Liver (tissue), 8 donors: ENCODE measurements at regions not wholly inside any gene's neighbourhood (a gene's known extent, or its start where the extent isn't known, plus 50 kb on each side); places are given as distances from the start of the nearest gene placed in this dataset.
"Not testable (repeated sequence)": the region's sequence is repeated elsewhere in the genome, so short reads cannot be mapped to it uniquely, and the experiment has no call there.

Experiments
- DNase-seq: peaks from one replicate; pipeline ENCODE4 v3.0.0-alpha.2; 2017; ENCODE audit warnings: low spot score
- H3K27ac ChIP-seq, 2 donors: one replicate each; pipeline ENCODE4 v1.7.0; 2013; ENCODE audit warnings: inconsistent platforms in 2 of 2, low read length in 2 of 2, control low read depth in 1 of 2, low read depth in 1 of 2, mild to moderate bottlenecking in 1 of 2
- H3K27me3 ChIP-seq, 4 donors: one replicate each; pipeline versions ENCODE4 v1.6.1 to v1.7.0; 2013; ENCODE audit warnings: low read length in 3 of 4, inconsistent platforms in 1 of 4, mild to moderate bottlenecking in 1 of 4, moderate library complexity in 1 of 4; ENCODE audit not compliant: control insufficient read depth in 4 of 4, insufficient read depth in 4 of 4
- H3K36me3 ChIP-seq, 4 donors: one replicate each; pipeline versions ENCODE4 v1.6.1 to v1.7.0; 2013; ENCODE audit warnings: low read length in 3 of 4, mild to moderate bottlenecking in 3 of 4, low read depth in 1 of 4, moderate library complexity in 1 of 4; ENCODE audit not compliant: control insufficient read depth in 4 of 4, insufficient read depth in 3 of 4
- H3K4me1 ChIP-seq, 4 donors: one replicate each; pipeline versions ENCODE4 v1.6.1 to v1.7.0; 2013; ENCODE audit warnings: low read length in 3 of 4, mild to moderate bottlenecking in 3 of 4, moderate library complexity in 1 of 4; ENCODE audit not compliant: control insufficient read depth in 4 of 4, insufficient read depth in 4 of 4
- H3K4me3 ChIP-seq, 3 donors: one replicate each; pipeline versions ENCODE4 v1.6.1 to v1.7.0; 2013; ENCODE audit warnings: low read length in 3 of 3, control low read depth in 1 of 3, low read depth in 1 of 3, mild to moderate bottlenecking in 1 of 3
- H3K9ac ChIP-seq, 2 donors: one replicate each; pipeline ENCODE4 v1.7.0; 2013; ENCODE audit warnings: low read length in 2 of 2, mild to moderate bottlenecking in 2 of 2, moderate library complexity in 2 of 2, control low read depth in 1 of 2, low read depth in 1 of 2
- H3K9me3 ChIP-seq, 4 donors: one replicate each; pipeline versions ENCODE4 v1.6.1 to v1.7.0; 2013; ENCODE audit warnings: low read length in 3 of 4; ENCODE audit not compliant: control insufficient read depth in 4 of 4
- EGR1 ChIP-seq, 2 donors: IDR thresholded peaks; 2 replicates each; pipeline ENCODE4 v1.6.1; 2016 to 2018; ENCODE audit warnings: antibody characterized with exemption in 2 of 2, low read depth in 2 of 2
- FOXA2 ChIP-seq: IDR thresholded peaks from 2 replicates; pipeline ENCODE4 v1.6.1; 2016; ENCODE audit warnings: antibody characterized with exemption
- GABPA ChIP-seq, 2 donors: IDR thresholded peaks in 1 of 2; conservative IDR thresholded peaks in 1 of 2; 2 replicates each; pipeline ENCODE4 v1.6.1; 2016; ENCODE audit warnings: antibody characterized with exemption in 2 of 2, mild to moderate bottlenecking in 1 of 2, moderate library complexity in 1 of 2
- HNF4A ChIP-seq, 2 donors: conservative IDR thresholded peaks; 2 replicates each; pipeline ENCODE4 v1.6.1; 2016; ENCODE audit warnings: antibody characterized with exemption in 2 of 2, mild to moderate bottlenecking in 2 of 2
- HNF4G ChIP-seq: IDR thresholded peaks from 2 replicates; pipeline ENCODE4 v1.6.1; 2016; ENCODE audit warnings: antibody characterized with exemption
- NR2F2 ChIP-seq: IDR thresholded peaks from 2 replicates; pipeline ENCODE4 v1.6.1; 2016; ENCODE audit warnings: antibody characterized with exemption
- RAD21 ChIP-seq, 2 donors: IDR thresholded peaks; 2 replicates each; pipeline ENCODE4 v1.6.1; 2016; ENCODE audit warnings: antibody characterized with exemption in 2 of 2, mild to moderate bottlenecking in 2 of 2
- RXRA ChIP-seq, 2 donors: IDR thresholded peaks; 2 replicates each; pipeline ENCODE4 v1.6.1; 2017 to 2018; ENCODE audit warnings: antibody characterized with exemption in 2 of 2, mild to moderate bottlenecking in 1 of 2
- SP1 ChIP-seq: IDR thresholded peaks from 2 replicates; pipeline ENCODE4 v1.6.1; 2018; ENCODE audit warnings: antibody characterized with exemption, mild to moderate bottlenecking
- TAF1 ChIP-seq: conservative IDR thresholded peaks from 2 replicates; pipeline ENCODE4 v1.6.1; 2016; ENCODE audit warnings: antibody characterized with exemption, mild to moderate bottlenecking
- YY1 ChIP-seq: IDR thresholded peaks from 2 replicates; pipeline ENCODE4 v1.6.1; 2016; ENCODE audit warnings: antibody characterized with exemption, mild to moderate bottlenecking
- WGBS: extraction: QIAGEN DNeasy Blood & Tissue Kit; methylation state at CpG from one replicate; pipeline ENCODE4 v1.1.7; 2013; 5-methylcytosine and 5-hydroxymethylcytosine counted together
- TF ChIP-seq, protein P1 (sequence below): IDR thresholded peaks from 2 replicates; pipeline ENCODE4 v1.6.1; 2016; ENCODE audit warnings: antibody characterized with exemption
- TF ChIP-seq, protein P2 (sequence below): fragments of 150-350 bp; IDR thresholded peaks from 2 replicates; pipeline ENCODE4 v1.5.1; 2017; ENCODE audit warnings: improper control_type of control experiment, low read depth, low read length; ENCODE audit not compliant: missing input control
- TF ChIP-seq, protein P3 (sequence below): IDR thresholded peaks from 2 replicates; pipeline ENCODE4 v1.6.1; 2016; ENCODE audit warnings: antibody characterized with exemption
- donor health status: healthy.
- donor health status: healthy.
- donor health status: healthy.
- donor health status: healthy.
- donor health status: healthy.

GRCh38 chr12:93008044-93008778, 79.1 kb upstream of the EEA1 start:
- DNase-seq = no peak
- no peak overlapping the region for H3K27ac ChIP-seq
- peak in 1 of 2 donors; percentile 11 for TF ChIP-seq HNF4A (conservative IDR thresholded peaks at IDR 0.05)
- TF ChIP-seq SP1 = no peak
- TF ChIP-seq, protein P1, sequence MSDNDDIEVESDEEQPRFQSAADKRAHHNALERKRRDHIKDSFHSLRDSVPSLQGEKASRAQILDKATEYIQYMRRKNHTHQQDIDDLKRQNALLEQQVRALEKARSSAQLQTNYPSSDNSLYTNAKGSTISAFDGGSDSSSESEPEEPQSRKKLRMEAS = no peak
- 88% methylated on average over 3 of the region's 3 CpGs for WGBS
- H3K27me3 ChIP-seq = no peaks in the 10 kb centered on the region
- H3K36me3 ChIP-seq = no peaks in the 10 kb centered on the region
- H3K4me1 ChIP-seq = no peaks in the 10 kb centered on the region
- no peak overlapping the region for H3K9ac ChIP-seq
- no peaks in the 10 kb centered on the region for H3K9me3 ChIP-seq
- no peak overlapping the region for H3K4me3 ChIP-seq

DNA sequence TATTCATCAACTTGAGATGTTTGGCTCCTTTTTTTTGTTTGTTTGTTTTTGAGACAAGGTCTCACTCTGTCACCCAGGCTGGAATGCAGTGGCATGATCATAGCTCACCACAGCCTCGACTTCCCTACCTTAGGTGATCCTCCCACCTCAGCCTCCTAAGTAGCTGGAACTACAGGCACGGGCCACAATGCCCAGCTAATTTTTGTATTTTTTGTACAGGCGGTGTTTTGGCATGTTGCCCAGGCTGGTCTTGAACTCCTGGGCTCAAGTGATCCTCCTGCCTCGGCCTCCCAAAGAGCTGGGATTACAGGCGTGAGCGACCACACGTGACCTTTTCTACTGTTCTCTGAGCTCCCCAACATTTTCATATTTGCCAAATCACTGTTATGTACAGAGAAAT, 79.8 kb upstream of the EEA1 start:
- H3K9me3 ChIP-seq, H3K27me3 ChIP-seq, DNase-seq, H3K27ac ChIP-seq, H3K36me3 ChIP-seq, H3K4me3 ChIP-seq, H3K4me1 ChIP-seq, H3K9ac ChIP-seq: not testable (repeated sequence)
- WGBS = 92% methylated on average over 7 of the region's 7 CpGs

- TF ChIP-seq EGR1 (IDR thresholded peaks at IDR 0.05; ENCODE audit: low read depth in 2 of 2) (no peak), HNF4G (no peak), GABPA (IDR thresholded peaks at IDR 0.05 in 1 of 2, conservative IDR thresholded peaks at IDR 0.05 in 1 of 2) (no peak), RAD21 (IDR thresholded peaks at IDR 0.05) (no peak), SP1 (no peak), NR2F2 (no peak), FOXA2 (no peak), YY1 (no peak), TAF1 (no peak)
- TF ChIP-seq, protein P2, sequence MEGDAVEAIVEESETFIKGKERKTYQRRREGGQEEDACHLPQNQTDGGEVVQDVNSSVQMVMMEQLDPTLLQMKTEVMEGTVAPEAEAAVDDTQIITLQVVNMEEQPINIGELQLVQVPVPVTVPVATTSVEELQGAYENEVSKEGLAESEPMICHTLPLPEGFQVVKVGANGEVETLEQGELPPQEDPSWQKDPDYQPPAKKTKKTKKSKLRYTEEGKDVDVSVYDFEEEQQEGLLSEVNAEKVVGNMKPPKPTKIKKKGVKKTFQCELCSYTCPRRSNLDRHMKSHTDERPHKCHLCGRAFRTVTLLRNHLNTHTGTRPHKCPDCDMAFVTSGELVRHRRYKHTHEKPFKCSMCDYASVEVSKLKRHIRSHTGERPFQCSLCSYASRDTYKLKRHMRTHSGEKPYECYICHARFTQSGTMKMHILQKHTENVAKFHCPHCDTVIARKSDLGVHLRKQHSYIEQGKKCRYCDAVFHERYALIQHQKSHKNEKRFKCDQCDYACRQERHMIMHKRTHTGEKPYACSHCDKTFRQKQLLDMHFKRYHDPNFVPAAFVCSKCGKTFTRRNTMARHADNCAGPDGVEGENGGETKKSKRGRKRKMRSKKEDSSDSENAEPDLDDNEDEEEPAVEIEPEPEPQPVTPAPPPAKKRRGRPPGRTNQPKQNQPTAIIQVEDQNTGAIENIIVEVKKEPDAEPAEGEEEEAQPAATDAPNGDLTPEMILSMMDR = no peak
- Histone ChIP-seq H3K36me3 (no peaks in the 10 kb centered on the region), H3K27ac (no peak overlapping the region), H3K9me3 (no peaks in the 10 kb centered on the region), H3K4me1 (no peaks in the 10 kb centered on the region), H3K27me3 (no peaks in the 10 kb centered on the region), H3K9ac (no peak overlapping the region), H3K4me3 (no peak overlapping the region)
- DNase-seq = no peak
- WGBS = 93% methylated on average over 3 of the region's 3 CpGs
These were observed 80.4 kb upstream of the EEA1 start for GRCh38 chr12:93009533-93009932.

GRCh38 chr12:93010461-93010860, 81.4 kb upstream of the EEA1 start:
- no peaks in the 10 kb centered on the region for H3K9me3 ChIP-seq
- H3K27ac ChIP-seq = no peak overlapping the region
- H3K27me3 ChIP-seq = no peaks in the 10 kb centered on the region
- H3K4me1 ChIP-seq = no peaks in the 10 kb centered on the region
- H3K36me3 ChIP-seq = no peaks in the 10 kb centered on the region
- no peak overlapping the region for H3K4me3 ChIP-seq
- DNase-seq = no peak
- TF ChIP-seq YY1 (no peak), RXRA (IDR thresholded peaks at IDR 0.05) (no peak)
- TF ChIP-seq, protein P3, sequence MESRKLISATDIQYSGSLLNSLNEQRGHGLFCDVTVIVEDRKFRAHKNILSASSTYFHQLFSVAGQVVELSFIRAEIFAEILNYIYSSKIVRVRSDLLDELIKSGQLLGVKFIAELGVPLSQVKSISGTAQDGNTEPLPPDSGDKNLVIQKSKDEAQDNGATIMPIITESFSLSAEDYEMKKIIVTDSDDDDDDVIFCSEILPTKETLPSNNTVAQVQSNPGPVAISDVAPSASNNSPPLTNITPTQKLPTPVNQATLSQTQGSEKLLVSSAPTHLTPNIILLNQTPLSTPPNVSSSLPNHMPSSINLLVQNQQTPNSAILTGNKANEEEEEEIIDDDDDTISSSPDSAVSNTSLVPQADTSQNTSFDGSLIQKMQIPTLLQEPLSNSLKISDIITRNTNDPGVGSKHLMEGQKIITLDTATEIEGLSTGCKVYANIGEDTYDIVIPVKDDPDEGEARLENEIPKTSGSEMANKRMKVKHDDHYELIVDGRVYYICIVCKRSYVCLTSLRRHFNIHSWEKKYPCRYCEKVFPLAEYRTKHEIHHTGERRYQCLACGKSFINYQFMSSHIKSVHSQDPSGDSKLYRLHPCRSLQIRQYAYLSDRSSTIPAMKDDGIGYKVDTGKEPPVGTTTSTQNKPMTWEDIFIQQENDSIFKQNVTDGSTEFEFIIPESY = no peak
- WGBS = 96% methylated on average over 2 of the region's 2 CpGs
- no peak overlapping the region for H3K9ac ChIP-seq
